Heart left ventricle (tissue), 16 donors: ENCODE measurements at regions not wholly inside any gene's neighbourhood (a gene's known extent, or its start where the extent isn't known, plus 50 kb on each side); places are given as distances from the start of the nearest gene placed in this dataset.

ENCODE experiments used
- ATAC-seq, 4 donors: fragments of 200-7000 bp; cut with Tn5 transposase; one replicate each; pipeline ENCODE4 v1.9.1; 2020 to 2022; ENCODE audit warnings: moderate library complexity in 4 of 4, mild to moderate bottlenecking in 3 of 4, moderate number of reproducible peaks in 1 of 4
- DNase-seq, 5 donors: peaks; one replicate each; pipeline ENCODE4 v3.0.0-alpha.2; 2020
- H3K27ac ChIP-seq, 12 donors: fragments of 200-600 bp; sonication (generic) in 4 of 12; one replicate each; pipeline versions ENCODE4 v1.5.0 to v1.8.0; 2016 to 2022; ENCODE audit warnings: mild to moderate bottlenecking in 2 of 12
- H3K27me3 ChIP-seq, 9 donors: fragments of 200-600 bp; sonication (generic) in 2 of 9; one replicate each; pipeline versions ENCODE4 v1.5.1 to v1.8.0; 2016 to 2022; ENCODE audit warnings: mild to moderate bottlenecking in 3 of 9
- H3K36me3 ChIP-seq, 9 donors: fragments of 200-600 bp; sonication (generic) in 2 of 9; one replicate each; pipeline versions ENCODE4 v1.5.0 to v1.8.0; 2018 to 2022; ENCODE audit warnings: mild to moderate bottlenecking in 2 of 9
- H3K4me1 ChIP-seq, 12 donors: fragments of 200-600 bp; sonication (generic) in 4 of 12; one replicate each; pipeline versions ENCODE4 v1.5.0 to v1.8.0; 2016 to 2022; ENCODE audit warnings: mild to moderate bottlenecking in 3 of 12
- H3K4me3 ChIP-seq, 12 donors: fragments of 200-600 bp; sonication (generic) in 4 of 12; one replicate each; pipeline versions ENCODE4 v1.5.0 to v1.8.0; 2017 to 2022; ENCODE audit warnings: mild to moderate bottlenecking in 9 of 12, moderate library complexity in 4 of 12
- H3K9me3 ChIP-seq, 12 donors: fragments of 200-600 bp; sonication (generic) in 4 of 12; one replicate each; pipeline versions ENCODE4 v1.5.0 to v1.8.0; 2016 to 2022; ENCODE audit warnings: mild to moderate bottlenecking in 1 of 12
- POLR2A ChIP-seq, 2 donors: fragments of 450-650 bp; IDR thresholded peaks; one replicate each; pipeline ENCODE4 v1.6.1; 2017; ENCODE audit warnings: antibody characterized with exemption in 2 of 2, mild to moderate bottlenecking in 2 of 2, moderate library complexity in 2 of 2
- WGBS, 4 donors: extraction: QIAGEN DNeasy Blood & Tissue Kit in 2 of 4; methylation state at CpG; one replicate each; pipeline versions ENCODE4 v1.1.5 to v1.1.7; 2013 to 2018; 5-methylcytosine and 5-hydroxymethylcytosine counted together
- intact Hi-C, 10 donors: fragments of 100-400 bp; cut with DNase I; formaldehyde crosslinking; loops; one replicate each; pipeline versions ENCODE4 v1.11.1 to v1.14.2; 2022
- TF ChIP-seq, protein P1 (sequence below), 12 donors: fragments of 200-600 bp; sonication (generic) in 4 of 12; IDR thresholded peaks; one replicate each; pipeline versions ENCODE4 v1.5.0 to v1.8.0; 2018 to 2022; ENCODE audit warnings: antibody characterized with exemption in 12 of 12, mild to moderate bottlenecking in 5 of 12
- donor health status: ischemic (EF 13 %, LVEDD 7.1; RV severe dilation, severe dysfunction).
- donor health status: healthy with polysubstance abuse.
- donor health status: DM: no; HTN: yes; CAD: no.
- donor health status: DM: no; HTN: no; CAD: no.
- donor health status: ischemic (EF 25% LVEDD 6.9; RV normal size, moderate dysfunction).
- donor health status: ischemic (EF 25% LVEDD 5.7; RV mildly dilated, moderate dysfunction).
- donor health status: healthy.
- donor health status: DM: yes; HTN: yes; CAD: no.
- donor health status: ischemic (EF 35%, LVEDD 5.7; RV mildly dilated, moderate dysfunction).
- donor health status: nonischemic (EF 11% LVEDD 7.7; RV severe dilation, severe dysfunction).
- donor health status: DM: yes; HTN: yes; CAD: no.
- donor health status: PGD.
- donor health status: ischemic (EF 29% LVEDD 5.4; RV normal size, mild dysfunction).
- donor health status: nonischemic (EF 23%, LVEDD 6.1; RV moderate dilation, normal function).

DNA sequence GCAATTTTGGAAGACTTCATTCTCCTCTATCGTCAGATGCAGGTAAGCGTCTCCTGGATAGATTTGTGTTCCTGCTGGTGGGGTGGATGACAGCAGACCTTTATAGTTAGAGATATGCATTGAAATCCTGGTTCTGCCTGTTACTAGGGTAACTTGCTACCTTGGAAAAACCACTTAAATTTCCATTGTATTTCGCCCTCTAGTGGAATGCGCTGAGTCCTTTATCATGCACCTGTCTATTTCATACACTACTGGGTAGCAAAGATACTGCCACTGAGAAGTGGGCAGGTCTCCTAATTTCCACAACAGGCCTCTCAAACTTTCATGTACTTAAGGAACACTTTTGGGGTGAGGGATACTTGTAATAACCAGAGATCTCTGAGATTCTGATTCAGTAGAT is 209.5 kb upstream of the SUCLG2 start:
- H3K9me3 ChIP-seq: peaks cover 0 to 6% (median 0%) of the 10 kb centered on the region in 12 donors
- whole genome bisulfite sequencing, 4 donors: 67 to 79% (median 76%) methylated on average over 4 of the region's 4 CpGs
- H3K4me3 ChIP-seq: no peak overlapping the region
- TF ChIP-seq, protein P1, sequence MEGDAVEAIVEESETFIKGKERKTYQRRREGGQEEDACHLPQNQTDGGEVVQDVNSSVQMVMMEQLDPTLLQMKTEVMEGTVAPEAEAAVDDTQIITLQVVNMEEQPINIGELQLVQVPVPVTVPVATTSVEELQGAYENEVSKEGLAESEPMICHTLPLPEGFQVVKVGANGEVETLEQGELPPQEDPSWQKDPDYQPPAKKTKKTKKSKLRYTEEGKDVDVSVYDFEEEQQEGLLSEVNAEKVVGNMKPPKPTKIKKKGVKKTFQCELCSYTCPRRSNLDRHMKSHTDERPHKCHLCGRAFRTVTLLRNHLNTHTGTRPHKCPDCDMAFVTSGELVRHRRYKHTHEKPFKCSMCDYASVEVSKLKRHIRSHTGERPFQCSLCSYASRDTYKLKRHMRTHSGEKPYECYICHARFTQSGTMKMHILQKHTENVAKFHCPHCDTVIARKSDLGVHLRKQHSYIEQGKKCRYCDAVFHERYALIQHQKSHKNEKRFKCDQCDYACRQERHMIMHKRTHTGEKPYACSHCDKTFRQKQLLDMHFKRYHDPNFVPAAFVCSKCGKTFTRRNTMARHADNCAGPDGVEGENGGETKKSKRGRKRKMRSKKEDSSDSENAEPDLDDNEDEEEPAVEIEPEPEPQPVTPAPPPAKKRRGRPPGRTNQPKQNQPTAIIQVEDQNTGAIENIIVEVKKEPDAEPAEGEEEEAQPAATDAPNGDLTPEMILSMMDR (IDR thresholded peaks at IDR 0.05): no peak
- TF ChIP-seq POLR2A (IDR thresholded peaks at IDR 0.05): no peak
- H3K36me3 ChIP-seq: no peaks in the 10 kb centered on the region
- H3K27ac ChIP-seq: no peak overlapping the region
- no peak for DNase-seq
- H3K4me1 ChIP-seq: no peaks in the 10 kb centered on the region
- ATAC-seq: no peak
- H3K27me3 ChIP-seq: no peaks in the 10 kb centered on the region
- intact Hi-C loops: no loop called here

DNA sequence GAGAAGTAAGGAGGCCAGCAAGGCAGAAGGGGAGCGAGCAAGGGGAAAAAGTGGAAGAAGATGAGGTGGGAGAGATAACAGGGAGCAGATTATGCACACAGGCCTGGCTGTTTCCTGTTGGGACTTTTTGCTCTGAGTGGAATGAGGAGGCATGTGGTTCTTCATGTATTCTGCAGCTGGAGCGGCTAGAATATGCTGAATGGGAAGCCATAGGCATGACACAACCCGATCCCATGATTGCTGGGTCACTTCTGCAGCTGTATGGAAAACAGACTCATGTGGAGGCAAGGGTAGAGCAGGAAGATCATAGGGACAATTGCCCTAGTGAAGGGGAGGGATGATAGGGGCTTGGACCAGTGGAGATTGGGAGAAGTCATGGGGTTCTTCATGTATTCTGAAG is 206.0 kb upstream of the SUCLG2 start:
- ATAC-seq (no peak), DNase-seq (no peak)
- TF ChIP-seq, protein P1 (IDR thresholded peaks at IDR 0.05): no peak
- no peak for TF ChIP-seq POLR2A (IDR thresholded peaks at IDR 0.05)
- peaks cover 0 to 3% (median 0%) of the 10 kb centered on the region in 12 donors for H3K9me3 ChIP-seq
- H3K27ac ChIP-seq: no peak overlapping the region
- intact Hi-C loops: no loop called here
- no peaks in the 10 kb centered on the region for H3K36me3 ChIP-seq
- no peaks in the 10 kb centered on the region for H3K4me1 ChIP-seq
- no peak overlapping the region for H3K4me3 ChIP-seq
- H3K27me3 ChIP-seq: no peaks in the 10 kb centered on the region
- 86 to 95% (median 88%) methylated on average over 3 of the region's 3 CpGs for WGBS, 4 donors

DNA sequence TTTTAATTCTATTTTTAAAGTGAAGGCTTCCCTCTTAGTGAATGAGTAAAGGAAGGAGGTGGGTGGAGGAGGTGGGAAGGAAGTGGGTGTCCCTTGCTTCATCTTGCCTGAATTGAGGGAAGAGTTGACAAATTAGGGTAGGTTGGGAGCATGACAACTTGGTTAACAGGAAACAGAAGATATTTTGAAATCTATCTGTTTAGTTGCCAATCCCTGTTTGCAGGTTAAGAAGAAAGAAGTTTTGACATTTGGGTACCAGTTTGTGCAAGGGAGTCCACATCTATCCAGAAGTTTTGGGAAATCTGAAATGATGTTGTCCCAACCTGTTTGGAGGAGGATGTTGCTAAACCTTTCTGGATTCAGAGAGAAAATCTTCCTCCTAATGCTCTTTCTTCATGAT is 204.1 kb upstream of the SUCLG2 start:
- no peak for ATAC-seq
- DNase-seq: no peak
- Histone ChIP-seq H3K36me3 (no peaks in the 10 kb centered on the region), H3K27me3 (no peaks in the 10 kb centered on the region), H3K9me3 (peaks cover 0 to 3% (median 0%) of the 10 kb centered on the region in 12 donors), H3K27ac (no peak overlapping the region), H3K4me1 (no peaks in the 10 kb centered on the region), H3K4me3 (no peak overlapping the region)
- TF ChIP-seq POLR2A (IDR thresholded peaks at IDR 0.05): no peak
- TF ChIP-seq, protein P1 (IDR thresholded peaks at IDR 0.05): no peak
- intact Hi-C loops: no loop called here

DNA sequence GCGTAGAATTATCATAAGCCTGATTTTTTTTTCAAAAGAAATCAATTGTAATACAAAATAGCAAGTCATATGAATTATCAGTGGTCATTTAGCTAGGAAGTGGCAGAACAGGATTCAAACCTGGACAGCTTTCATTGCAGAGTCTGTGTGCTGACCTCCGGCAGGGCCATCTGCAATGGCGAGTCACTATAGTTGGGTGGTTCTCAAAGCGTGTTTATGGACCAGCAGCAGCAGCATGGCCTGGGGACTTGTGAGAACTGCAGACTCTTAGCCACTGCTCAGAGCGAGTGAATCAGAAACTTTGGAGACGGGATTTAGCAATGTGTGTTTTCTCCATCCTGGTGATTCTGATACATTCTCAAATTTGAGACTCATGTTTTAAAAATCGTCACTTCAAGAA is 202.3 kb upstream of the SUCLG2 start:
- WGBS, 4 donors: 93 to 96% (median 94%) methylated on average over 7 of the region's 7 CpGs
- ATAC-seq (no peak), DNase-seq (no peak)
- intact Hi-C loops: no loop called here
- Histone ChIP-seq H3K4me3 (no peak overlapping the region), H3K27me3 (no peaks in the 10 kb centered on the region), H3K27ac (no peak overlapping the region), H3K9me3 (peaks cover 0 to 3% (median 0%) of the 10 kb centered on the region in 12 donors), H3K4me1 (no peaks in the 10 kb centered on the region), H3K36me3 (no peaks in the 10 kb centered on the region)
- TF ChIP-seq, protein P1 (IDR thresholded peaks at IDR 0.05): no peak
- TF ChIP-seq POLR2A (IDR thresholded peaks at IDR 0.05): no peak
